K562 (cell line): ENCODE measurements at regions not wholly inside any gene's neighbourhood (a gene's known extent, or its start where the extent isn't known, plus 50 kb on each side); places are given as distances from the start of the nearest gene placed in this dataset.
"Not testable (repeated sequence)": the region's sequence is repeated elsewhere in the genome, so short reads cannot be mapped to it uniquely, and the experiment has no call there.

Experiments used
- ATAC-seq: fragments of 200-7000 bp; cut with Tn5 transposase; 3 replicates; pipeline ENCODE4 v1.9.1; 2020; ENCODE audit warnings: moderate library complexity
- BruUV-seq: library from RNA; stranded (reverse); fragments of 400-500 nt; replicated peaks from 2 replicates; lab custom pipeline; 2021; lab: Mats Ljungman, UMichigan
- CTCF ChIA-PET: fragments of 300-600 bp; formaldehyde crosslinking; extraction: SDS; loops from one replicate; lab custom pipeline; 2021; ENCODE audit warnings: low intra/inter-chr PET ratio; lab: Yijun Ruan, JAX
- POLR2A ChIA-PET: fragments of 300-600, 350-650 bp; sonication (Branson Sonifier 250); formaldehyde crosslinking; extraction: SDS; loops from one replicate; lab custom pipeline; 2021; ENCODE audit warnings: antibody characterized with exemption, inconsistent platforms; lab: Yijun Ruan, JAX
- DNase-seq, 4 experiments: peaks; one replicate each; pipeline versions ENCODE4 v3.0.0 to v3.0.0-alpha.2; 2011 to 2018; ENCODE audit warnings: low spot score in 3 of 4, mixed read lengths in 3 of 4; ENCODE audit errors: extremely low read depth in 1 of 4
- FAIRE-seq: peaks from 2 replicates; lab custom pipeline; 2011; peaks lifted over from hg19 to GRCh38; lab: Jason Lieb, UNC
- H2AFZ ChIP-seq: 2 replicates; pipeline ENCODE4 v1.6.0; 2011; ENCODE audit warnings: low read depth, low read length, control low read depth, inconsistent platforms
- H3K27ac ChIP-seq: fragments of 200-600 bp; 3 replicates; pipeline ENCODE4 v1.8.0; 2011; ENCODE audit warnings: low read depth, mild to moderate bottlenecking, control low read depth, inconsistent platforms, low read length, moderate library complexity, mixed read lengths; ENCODE audit errors: extremely low read depth
- H3K27me3 ChIP-seq, 2 experiments: fragments of 300-600 bp in 1 of 2; 2 replicates in 1 of 2; 3 replicates in 1 of 2; pipeline versions ENCODE4 v1.6.0 to v1.8.0; 2011; ENCODE audit warnings: inconsistent platforms in 2 of 2, low read length in 2 of 2, mild to moderate bottlenecking in 1 of 2, mixed read lengths in 1 of 2, moderate library complexity in 1 of 2; ENCODE audit not compliant: control insufficient read depth in 2 of 2, insufficient read depth in 2 of 2
- H3K36me3 ChIP-seq: fragments of 300-600 bp; 3 replicates; pipeline ENCODE4 v1.8.0; 2011; ENCODE audit warnings: mild to moderate bottlenecking, low read length, inconsistent platforms; ENCODE audit not compliant: control insufficient read depth, insufficient read depth
- H3K4me1 ChIP-seq, 2 experiments: fragments of 200-600 bp in 1 of 2; replicated peaks in 1 of 2; 2 replicates in 1 of 2; 3 replicates in 1 of 2; pipeline versions ENCODE4 v1.5.1 to v1.8.0; 2011; ENCODE audit warnings: inconsistent platforms in 2 of 2, low read length in 2 of 2, mild to moderate bottlenecking in 1 of 2, mixed read lengths in 1 of 2, moderate library complexity in 1 of 2; ENCODE audit not compliant: control insufficient read depth in 2 of 2, insufficient read depth in 2 of 2
- H3K4me2 ChIP-seq: 2 replicates; pipeline ENCODE4 v1.6.1; 2011; ENCODE audit warnings: low read length, control low read depth, inconsistent platforms, mixed read lengths; ENCODE audit not compliant: insufficient read depth
- H3K4me3 ChIP-seq: fragments of 200-600 bp; sonication (generic), shearing (Covaris generic); 2 replicates; pipeline ENCODE4 v1.5.1; 2016; ENCODE audit warnings: control low read depth, inconsistent platforms
- H3K79me2 ChIP-seq: fragments of 200-600 bp; 3 replicates; pipeline ENCODE4 v1.8.0; 2011; ENCODE audit warnings: low read length, inconsistent platforms; ENCODE audit not compliant: control insufficient read depth, insufficient read depth
- H3K9ac ChIP-seq, 2 experiments: 2 replicates each; pipeline versions ENCODE4 v1.6.0 to v1.6.1; 2011; ENCODE audit warnings: low read depth in 2 of 2, low read length in 2 of 2, control low read depth in 1 of 2, inconsistent platforms in 1 of 2, mild to moderate bottlenecking in 1 of 2, mixed read lengths in 1 of 2; ENCODE audit not compliant: insufficient read depth in 1 of 2
- H3K9me1 ChIP-seq: one replicate; pipeline ENCODE4 v1.6.0; 2011; ENCODE audit warnings: inconsistent platforms, mild to moderate bottlenecking, low read length, moderate library complexity; ENCODE audit not compliant: control insufficient read depth, insufficient read depth
- H3K9me3 ChIP-seq: replicated peaks from 2 replicates; pipeline ENCODE4 v1.5.1; 2011; ENCODE audit warnings: low read depth, low read length, inconsistent platforms; ENCODE audit not compliant: control insufficient read depth, insufficient read depth
- H4K20me1 ChIP-seq: replicated peaks from 2 replicates; pipeline ENCODE4 v1.6.1; 2011; ENCODE audit warnings: low read length, inconsistent platforms, mixed read lengths; ENCODE audit not compliant: control insufficient read depth, insufficient read depth
- TFAM ChIP-seq: fragments of 250-450 bp; sonication (Bioruptor Pico); conservative IDR thresholded peaks from 2 replicates; pipeline ENCODE4 v1.5.0; 2021; ENCODE audit warnings: mild to moderate bottlenecking, moderate library complexity
- YY1 ChIP-seq, 3 experiments: IDR thresholded peaks; 2 replicates each; pipeline ENCODE4 v1.6.1; 2011; ENCODE audit warnings: low read length in 2 of 3, mild to moderate bottlenecking in 2 of 3, moderate library complexity in 2 of 3, borderline replicate concordance in 1 of 3, control low read depth in 1 of 3, low read depth in 1 of 3; ENCODE audit not compliant: insufficient read depth in 3 of 3, insufficient replicate concordance in 2 of 3, control insufficient read depth in 1 of 3, insufficient read length in 1 of 3; ENCODE audit errors: extremely low read depth in 1 of 3
- WGBS: fragments of 100-300 bp; shearing (Covaris generic); methylation state at CpG from one replicate; pipeline ENCODE4 v1.1.6; 2016; ENCODE audit warnings: low coverage, mixed read lengths; ENCODE audit not compliant: insufficient coverage; ENCODE audit errors: missing lambda C conversion rate; 5-methylcytosine and 5-hydroxymethylcytosine counted together
- in situ Hi-C: fragments of 300-500 bp; cut with MboI; formaldehyde crosslinking; loops from 4 replicates; pipeline ENCODE4 v1.15.0; 2018; ENCODE audit warnings: inconsistent platforms, mixed read lengths
- intact Hi-C: fragments of 100-400 bp; cut with micrococcal nuclease; formaldehyde crosslinking; loops from 2 replicates; pipeline ENCODE4 v1.14.2; 2022
- TF ChIP-seq, protein P1 (sequence below): sonication (generic); formaldehyde crosslinking; IDR thresholded peaks from 2 replicates; pipeline ENCODE4 v1.8.0; 2023; ENCODE audit warnings: mild to moderate bottlenecking, missing genetic modification reagents

DNA sequence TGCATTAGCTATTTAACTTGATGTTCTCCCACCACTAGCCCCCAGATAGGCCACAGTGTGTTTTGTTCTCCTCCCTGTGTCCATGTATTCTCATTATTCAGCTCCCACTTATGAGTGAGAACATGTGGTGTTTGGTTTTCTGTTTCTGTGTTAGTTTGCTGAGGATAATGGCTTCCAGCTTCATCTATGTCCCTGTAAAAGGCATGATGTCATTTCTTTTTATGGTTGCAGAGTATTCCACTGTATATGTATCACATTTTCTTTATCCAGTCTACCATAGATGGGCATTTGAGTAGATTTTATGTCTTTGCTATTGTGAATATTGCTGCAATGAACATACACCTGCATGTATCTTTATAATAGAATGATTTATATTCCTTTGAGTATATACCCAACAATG is 487.7 kb downstream of the CBLN4 start:
- H3K4me1 ChIP-seq, ATAC-seq, DNase-seq, BruUV-seq, H3K9me1 ChIP-seq, H3K4me3 ChIP-seq, intact Hi-C loops, H3K9me3 ChIP-seq, CTCF ChIA-PET, H3K27ac ChIP-seq, FAIRE-seq, H3K4me2 ChIP-seq, H4K20me1 ChIP-seq, POLR2A ChIA-PET, H3K79me2 ChIP-seq, H2AFZ ChIP-seq, in situ Hi-C loops, H3K36me3 ChIP-seq, H3K27me3 ChIP-seq, H3K9ac ChIP-seq: not testable (repeated sequence)

DNA sequence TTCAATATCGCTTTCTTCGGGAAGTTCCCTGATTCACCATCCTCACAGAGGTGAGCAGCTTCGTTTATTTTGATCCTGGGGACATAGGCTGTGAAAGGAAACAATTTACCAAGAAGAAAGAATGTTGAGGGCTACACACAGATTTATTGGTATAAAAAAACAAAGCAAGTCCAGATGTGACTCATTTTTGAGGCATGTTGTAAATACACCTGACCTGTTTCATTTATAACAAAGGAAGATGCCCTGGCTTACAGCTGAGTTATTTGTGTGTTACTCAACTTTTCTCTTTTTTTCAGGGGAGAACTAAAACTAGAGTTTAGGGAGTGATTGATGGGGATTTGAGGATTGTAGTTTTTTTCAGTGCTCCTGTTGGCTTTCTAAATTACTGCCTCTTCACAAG is 489.5 kb downstream of the CBLN4 start:
- no peak overlapping the region for H3K27ac ChIP-seq
- POLR2A ChIA-PET: no interaction called here
- BruUV-seq: no TSS peak

More for the DNA sequence above, 489.5 kb downstream of the CBLN4 start:
- TF ChIP-seq, protein P1, sequence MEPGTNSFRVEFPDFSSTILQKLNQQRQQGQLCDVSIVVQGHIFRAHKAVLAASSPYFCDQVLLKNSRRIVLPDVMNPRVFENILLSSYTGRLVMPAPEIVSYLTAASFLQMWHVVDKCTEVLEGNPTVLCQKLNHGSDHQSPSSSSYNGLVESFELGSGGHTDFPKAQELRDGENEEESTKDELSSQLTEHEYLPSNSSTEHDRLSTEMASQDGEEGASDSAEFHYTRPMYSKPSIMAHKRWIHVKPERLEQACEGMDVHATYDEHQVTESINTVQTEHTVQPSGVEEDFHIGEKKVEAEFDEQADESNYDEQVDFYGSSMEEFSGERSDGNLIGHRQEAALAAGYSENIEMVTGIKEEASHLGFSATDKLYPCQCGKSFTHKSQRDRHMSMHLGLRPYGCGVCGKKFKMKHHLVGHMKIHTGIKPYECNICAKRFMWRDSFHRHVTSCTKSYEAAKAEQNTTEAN (CRISPR knock-in tag): no peak
- TF ChIP-seq TFAM (CRISPR knock-in tag): no peak
- no peak for TF ChIP-seq YY1 (IDR thresholded peaks at IDR 0.05; ENCODE audit: borderline replicate concordance in 1 of 3, control insufficient read depth in 1 of 3, extremely low read depth in 1 of 3, insufficient read depth in 3 of 3, insufficient read length in 1 of 3, insufficient replicate concordance in 2 of 3, low read depth in 1 of 3, low read length in 2 of 3)
- Histone ChIP-seq H3K4me2 (no peak overlapping the region), H4K20me1 (no peaks in the 10 kb centered on the region), H3K4me1 (no peaks in the 10 kb centered on the region), H3K9me1 (no peaks in the 10 kb centered on the region), H3K79me2 (no peaks in the 10 kb centered on the region), H2AFZ (no peak overlapping the region), H3K27me3 (no peaks in the 10 kb centered on the region), H3K4me3 (no peak overlapping the region), H3K9me3 (no peaks in the 10 kb centered on the region), H3K36me3 (no peaks in the 10 kb centered on the region), H3K9ac (no peak overlapping the region)
- CTCF ChIA-PET: interaction anchor here (0.6 kb wide), 1 partner anchor 40 kb away, joined by 3 read pairs; no protein-coding TSS in a partner anchor
- no peak for FAIRE-seq
- in situ Hi-C loops: no loop called here
- no peak for DNase-seq
- intact Hi-C loops: no loop called here
- ATAC-seq: no peak
- WGBS: 0% methylated on average over 3 of the region's 3 CpGs
